HAP-1 (cell line): ENCODE measurements at regions not wholly inside any gene's neighbourhood (a gene's known extent, or its start where the extent isn't known, plus 50 kb on each side); places are given as distances from the start of the nearest gene placed in this dataset.

Experiments
- DNase-seq, 2 experiments: peaks; one replicate each; pipeline ENCODE4 v3.0.0-alpha.2; 2016 to 2020; ENCODE audit warnings: low spot score in 2 of 2
- H3K27me3 ChIP-seq: fragments of 250-450 bp; sonication (Bioruptor Pico); 2 replicates; pipeline ENCODE4 v1.5.1; 2020; ENCODE audit warnings: low read depth, mild to moderate bottlenecking, moderate library complexity
- H3K36me3 ChIP-seq: fragments of 250-450 bp; sonication (Bioruptor Pico); replicated peaks from 2 replicates; pipeline ENCODE4 v1.5.1; 2020; ENCODE audit warnings: mild to moderate bottlenecking
- H3K4me1 ChIP-seq: fragments of 250-450 bp; sonication (Bioruptor Pico); 2 replicates; pipeline ENCODE4 v1.5.1; 2020; ENCODE audit warnings: mild to moderate bottlenecking
- H3K4me3 ChIP-seq: fragments of 250-450 bp; sonication (Bioruptor Pico); 2 replicates; pipeline ENCODE4 v1.5.1; 2020; ENCODE audit warnings: mild to moderate bottlenecking, moderate library complexity
- H3K9me3 ChIP-seq: fragments of 250-450 bp; sonication (Bioruptor Pico); 2 replicates; pipeline ENCODE4 v1.5.1; 2020; ENCODE audit warnings: mild to moderate bottlenecking, moderate library complexity
- in situ Hi-C: fragments of 300-500 bp; cut with MboI; formaldehyde crosslinking; loops from 3 replicates; pipeline ENCODE4 v1.14.3; 2020; ENCODE audit warnings: low sequenced_read_pairs, inconsistent platforms, mixed read lengths

- H3K4me1 ChIP-seq: no peaks in the 10 kb centered on the region
- no peaks in the 10 kb centered on the region for H3K36me3 ChIP-seq
- no peak overlapping the region for H3K4me3 ChIP-seq
- in situ Hi-C loops: no loop called here
- no peaks in the 10 kb centered on the region for H3K9me3 ChIP-seq
- DNase-seq: no peak
- H3K27me3 ChIP-seq: no peaks in the 10 kb centered on the region
Measured at GRCh38 chr20:39132093-39132492, 169.9 kb downstream of the DHX35 start.

GRCh38 chr20:39130627-39131026 is 168.5 kb downstream of the DHX35 start:
- no peak for DNase-seq
- no peaks in the 10 kb centered on the region for H3K36me3 ChIP-seq
- H3K27me3 ChIP-seq: no peaks in the 10 kb centered on the region
- H3K4me3 ChIP-seq: no peak overlapping the region
- no peaks in the 10 kb centered on the region for H3K9me3 ChIP-seq
- in situ Hi-C loops: no loop called here
- H3K4me1 ChIP-seq: no peaks in the 10 kb centered on the region

GRCh38 chr20:39129523-39129922 is 167.4 kb downstream of the DHX35 start:
- no peaks in the 10 kb centered on the region for H3K9me3 ChIP-seq
- in situ Hi-C loops: no loop called here
- no peak overlapping the region for H3K4me3 ChIP-seq
- no peaks in the 10 kb centered on the region for H3K4me1 ChIP-seq
- no peaks in the 10 kb centered on the region for H3K36me3 ChIP-seq
- no peak for DNase-seq
- H3K27me3 ChIP-seq: no peaks in the 10 kb centered on the region

- Histone ChIP-seq H3K4me1 (no peaks in the 10 kb centered on the region), H3K9me3 (no peaks in the 10 kb centered on the region), H3K27me3 (no peaks in the 10 kb centered on the region), H3K4me3 (no peak overlapping the region), H3K36me3 (no peaks in the 10 kb centered on the region)
- in situ Hi-C loops: loop anchor here (25.0 kb wide), 1 partner anchor 1563 kb away; the partner anchor contains the start of gene MAFB
- no peak for DNase-seq
Measured at GRCh38 chr20:39124064-39124463, 161.9 kb downstream of the DHX35 start.

GRCh38 chr20:39123185-39123557 is 161.0 kb downstream of the DHX35 start:
- H3K27me3 ChIP-seq: no peaks in the 10 kb centered on the region
- H3K4me1 ChIP-seq: no peaks in the 10 kb centered on the region
- in situ Hi-C loops: loop anchor here (25.0 kb wide), 1 partner anchor 1564 kb away; the partner anchor contains the start of gene MAFB
- H3K36me3 ChIP-seq: no peaks in the 10 kb centered on the region
- no peaks in the 10 kb centered on the region for H3K9me3 ChIP-seq
- no peak for DNase-seq
- no peak overlapping the region for H3K4me3 ChIP-seq

GRCh38 chr20:39117491-39117890 is 155.3 kb downstream of the DHX35 start:
- Histone ChIP-seq H3K4me1 (no peaks in the 10 kb centered on the region), H3K9me3 (no peaks in the 10 kb centered on the region), H3K4me3 (no peak overlapping the region), H3K27me3 (peaks cover 4% of the 10 kb centered on the region), H3K36me3 (no peaks in the 10 kb centered on the region)
- in situ Hi-C loops: loop anchor here (25.0 kb wide), 1 partner anchor 1570 kb away; the partner anchor contains the start of gene MAFB
- DNase-seq: no peak

- in situ Hi-C loops: loop anchor here (25.0 kb wide), 1 partner anchor 1571 kb away; the partner anchor contains the start of gene MAFB
- no peaks in the 10 kb centered on the region for H3K36me3 ChIP-seq
- peaks cover 4% of the 10 kb centered on the region for H3K27me3 ChIP-seq
- H3K4me3 ChIP-seq: no peak overlapping the region
- no peaks in the 10 kb centered on the region for H3K4me1 ChIP-seq
- peak in 1 of 2 experiments; percentile 12 for DNase-seq
- H3K9me3 ChIP-seq: no peaks in the 10 kb centered on the region
Measured at GRCh38 chr20:39116020-39116419, 153.9 kb downstream of the DHX35 start.

GRCh38 chr20:39112178-39112743 is 150.1 kb downstream of the DHX35 start:
- in situ Hi-C loops: loop anchor here (25.0 kb wide), 1 partner anchor 1575 kb away; the partner anchor contains the start of gene MAFB
- DNase-seq: peak; percentile 45 to 57
- Histone ChIP-seq H3K4me1 (no peaks in the 10 kb centered on the region), H3K9me3 (no peaks in the 10 kb centered on the region), H3K4me3 (no peak overlapping the region), H3K36me3 (no peaks in the 10 kb centered on the region), H3K27me3 (peaks cover 9% of the 10 kb centered on the region)

GRCh38 chr20:39111359-39112177 is 149.4 kb downstream of the DHX35 start:
- Histone ChIP-seq H3K4me3 (no peak overlapping the region), H3K36me3 (no peaks in the 10 kb centered on the region), H3K27me3 (peaks cover 9% of the 10 kb centered on the region), H3K4me1 (no peaks in the 10 kb centered on the region), H3K9me3 (no peaks in the 10 kb centered on the region)
- in situ Hi-C loops: loop anchor here (25.0 kb wide), 1 partner anchor 1576 kb away; the partner anchor contains the start of gene MAFB
- no peak for DNase-seq

- DNase-seq: no peak
- Histone ChIP-seq H3K4me3 (no peak overlapping the region), H3K27me3 (peaks cover 9% of the 10 kb centered on the region), H3K4me1 (no peaks in the 10 kb centered on the region), H3K36me3 (no peaks in the 10 kb centered on the region), H3K9me3 (no peaks in the 10 kb centered on the region)
- in situ Hi-C loops: loop anchor here (25.0 kb wide), 1 partner anchor 1577 kb away; the partner anchor contains the start of gene MAFB
Measured at GRCh38 chr20:39110819-39111136, 148.6 kb downstream of the DHX35 start.

- H3K4me3 ChIP-seq: no peak overlapping the region
- H3K9me3 ChIP-seq: no peaks in the 10 kb centered on the region
- no peaks in the 10 kb centered on the region for H3K4me1 ChIP-seq
- no peaks in the 10 kb centered on the region for H3K36me3 ChIP-seq
- DNase-seq: no peak
- in situ Hi-C loops: loop anchor here (25.0 kb wide), 1 partner anchor 1577 kb away; the partner anchor contains the start of gene MAFB
- peaks cover 9% of the 10 kb centered on the region for H3K27me3 ChIP-seq
Measured at GRCh38 chr20:39109933-39110818, 148.0 kb downstream of the DHX35 start.

GRCh38 chr20:39108746-39109145 is 146.6 kb downstream of the DHX35 start:
- Histone ChIP-seq H3K4me1 (no peaks in the 10 kb centered on the region), H3K9me3 (no peaks in the 10 kb centered on the region), H3K27me3 (peaks cover 9% of the 10 kb centered on the region), H3K4me3 (no peak overlapping the region), H3K36me3 (no peaks in the 10 kb centered on the region)
- no peak for DNase-seq
- in situ Hi-C loops: loop anchor here (25.0 kb wide), 1 partner anchor 1579 kb away; the partner anchor contains the start of gene MAFB

- in situ Hi-C loops: loop anchor here (25.0 kb wide), 1 partner anchor 1580 kb away; the partner anchor contains the start of gene MAFB
Measured at GRCh38 chr20:39107741-39108140, 145.6 kb downstream of the DHX35 start.

More at GRCh38 chr20:39107741-39108140, 145.6 kb downstream of the DHX35 start:
- Histone ChIP-seq H3K4me1 (no peaks in the 10 kb centered on the region), H3K4me3 (no peak overlapping the region), H3K9me3 (no peaks in the 10 kb centered on the region), H3K27me3 (peaks cover 6% of the 10 kb centered on the region), H3K36me3 (no peaks in the 10 kb centered on the region)
- no peak for DNase-seq
